ENCODE measurements at regions not wholly inside any gene's neighbourhood (a gene's known extent, or its start where the extent isn't known, plus 50 kb on each side); places are given as distances from the start of the nearest gene placed in this dataset.

GRCh38 chr3:105140899-105141367 is 225.8 kb upstream of the ALCAM start:
- TF ChIP-seq, protein P1, sequence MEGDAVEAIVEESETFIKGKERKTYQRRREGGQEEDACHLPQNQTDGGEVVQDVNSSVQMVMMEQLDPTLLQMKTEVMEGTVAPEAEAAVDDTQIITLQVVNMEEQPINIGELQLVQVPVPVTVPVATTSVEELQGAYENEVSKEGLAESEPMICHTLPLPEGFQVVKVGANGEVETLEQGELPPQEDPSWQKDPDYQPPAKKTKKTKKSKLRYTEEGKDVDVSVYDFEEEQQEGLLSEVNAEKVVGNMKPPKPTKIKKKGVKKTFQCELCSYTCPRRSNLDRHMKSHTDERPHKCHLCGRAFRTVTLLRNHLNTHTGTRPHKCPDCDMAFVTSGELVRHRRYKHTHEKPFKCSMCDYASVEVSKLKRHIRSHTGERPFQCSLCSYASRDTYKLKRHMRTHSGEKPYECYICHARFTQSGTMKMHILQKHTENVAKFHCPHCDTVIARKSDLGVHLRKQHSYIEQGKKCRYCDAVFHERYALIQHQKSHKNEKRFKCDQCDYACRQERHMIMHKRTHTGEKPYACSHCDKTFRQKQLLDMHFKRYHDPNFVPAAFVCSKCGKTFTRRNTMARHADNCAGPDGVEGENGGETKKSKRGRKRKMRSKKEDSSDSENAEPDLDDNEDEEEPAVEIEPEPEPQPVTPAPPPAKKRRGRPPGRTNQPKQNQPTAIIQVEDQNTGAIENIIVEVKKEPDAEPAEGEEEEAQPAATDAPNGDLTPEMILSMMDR (IDR thresholded peaks at IDR 0.05; ENCODE audit: insufficient read depth, low read length), result no peak
- TF ChIP-seq POLR2AphosphoS5 (IDR thresholded peaks at IDR 0.05; ENCODE audit: low read depth), result no peak

Data from HL-60 (cell line).